CD14-positive monocyte (primary cell): ENCODE measurements at regions not wholly inside any gene's neighbourhood (a gene's known extent, or its start where the extent isn't known, plus 50 kb on each side); places are given as distances from the start of the nearest gene placed in this dataset.

Experiments
- DNase-seq, 3 donors: peaks; one replicate each; pipeline ENCODE4 v3.0.0-alpha.2; 2011 to 2022
- H2AFZ ChIP-seq: 2 replicates; pipeline ENCODE4 v1.6.0; 2012; ENCODE audit warnings: mild to moderate bottlenecking, low read depth, low read length, inconsistent platforms; ENCODE audit not compliant: insufficient read depth, poor library complexity, severe bottlenecking
- H3K27ac ChIP-seq, 2 donors: 1 replicate in 1 of 2; 2 replicates in 1 of 2; pipeline ENCODE4 v1.5.1; 2012 to 2013; ENCODE audit warnings: low read length in 2 of 2, control low read depth in 1 of 2, inconsistent platforms in 1 of 2, low read depth in 1 of 2, mild to moderate bottlenecking in 1 of 2
- H3K27me3 ChIP-seq, 2 donors: one replicate each; pipeline versions ENCODE4 v1.6.0 to v1.6.1; 2011 to 2013; ENCODE audit warnings: low read length in 2 of 2; ENCODE audit not compliant: control insufficient read depth in 2 of 2, insufficient read depth in 2 of 2
- H3K36me3 ChIP-seq, 2 donors: replicated peaks in 1 of 2; 1 replicate in 1 of 2; 2 replicates in 1 of 2; pipeline versions ENCODE4 v1.5.1 to v1.6.1; 2012 to 2013; ENCODE audit warnings: low read length in 2 of 2, control low read depth in 1 of 2, inconsistent platforms in 1 of 2, mild to moderate bottlenecking in 1 of 2; ENCODE audit not compliant: insufficient read depth in 2 of 2, control insufficient read depth in 1 of 2
- H3K4me1 ChIP-seq, 2 donors: 1 replicate in 1 of 2; 2 replicates in 1 of 2; pipeline versions ENCODE4 v1.5.1 to v1.6.1; 2012 to 2013; ENCODE audit warnings: low read length in 2 of 2, control low read depth in 1 of 2, inconsistent platforms in 1 of 2, mild to moderate bottlenecking in 1 of 2, moderate library complexity in 1 of 2; ENCODE audit not compliant: insufficient read depth in 2 of 2, control insufficient read depth in 1 of 2
- H3K4me2 ChIP-seq: replicated peaks from 2 replicates; pipeline ENCODE3; 2012; ENCODE audit warnings: low read length, moderate library complexity, mild to moderate bottlenecking; ENCODE audit not compliant: poor library complexity, severe bottlenecking; ENCODE audit errors: extremely low read depth
- H3K4me3 ChIP-seq, 3 experiments: fragments of 200-600 bp in 1 of 3; sonication (generic) in 1 of 3; replicated peaks in 1 of 3; 1 replicate in 2 of 3; 2 replicates in 1 of 3; pipeline ENCODE4 v1.5.1; 2011 to 2013; ENCODE audit warnings: low read length in 3 of 3, mild to moderate bottlenecking in 3 of 3, control low read depth in 2 of 3, low read depth in 2 of 3, inconsistent platforms in 1 of 3, moderate library complexity in 1 of 3
- H3K79me2 ChIP-seq: 2 replicates; pipeline ENCODE4 v1.6.0; 2012; ENCODE audit warnings: mild to moderate bottlenecking, control low read depth, inconsistent platforms, low read length, moderate library complexity; ENCODE audit not compliant: insufficient read depth
- H3K9ac ChIP-seq: 2 replicates; pipeline ENCODE4 v1.6.0; 2017; ENCODE audit warnings: low read length, mild to moderate bottlenecking; ENCODE audit not compliant: insufficient read depth, poor library complexity, severe bottlenecking
- H3K9me3 ChIP-seq, 2 donors: replicated peaks in 1 of 2; 1 replicate in 1 of 2; 2 replicates in 1 of 2; pipeline versions ENCODE4 v1.5.1 to v1.6.1; 2012 to 2013; ENCODE audit warnings: low read length in 2 of 2, control low read depth in 1 of 2; ENCODE audit not compliant: control insufficient read depth in 1 of 2, insufficient read depth in 1 of 2
- H4K20me1 ChIP-seq: 2 replicates; pipeline ENCODE4 v1.6.0; 2012; ENCODE audit warnings: mild to moderate bottlenecking, low read length, control low read depth, moderate library complexity; ENCODE audit not compliant: insufficient read depth
- H3K27ac Mint-ChIP-seq, 7 donors: one replicate each; pipeline ENCODE4 v1.8.0; 2020; ENCODE audit warnings: mild to moderate bottlenecking in 7 of 7, mixed read lengths in 7 of 7, moderate library complexity in 6 of 7, inconsistent platforms in 2 of 7
- H3K27me3 Mint-ChIP-seq, 3 donors: one replicate each; pipeline ENCODE4 v1.8.0; 2021 to 2022; ENCODE audit warnings: low read depth in 3 of 3, mild to moderate bottlenecking in 3 of 3, mixed read lengths in 3 of 3, moderate library complexity in 3 of 3, inconsistent platforms in 1 of 3
- H3K36me3 Mint-ChIP-seq, 2 donors: one replicate each; pipeline ENCODE4 v1.8.0; 2020; ENCODE audit warnings: mixed read lengths in 2 of 2, inconsistent platforms in 1 of 2, mild to moderate bottlenecking in 1 of 2
- H3K4me1 Mint-ChIP-seq: one replicate; pipeline ENCODE4 v1.8.0; 2020; ENCODE audit warnings: mild to moderate bottlenecking, mixed read lengths
- H3K4me3 Mint-ChIP-seq, 2 donors: one replicate each; pipeline ENCODE4 v1.8.0; 2020; ENCODE audit warnings: mild to moderate bottlenecking in 2 of 2, mixed read lengths in 2 of 2, moderate library complexity in 1 of 2
- H3K9me3 Mint-ChIP-seq, 7 donors: one replicate each; pipeline ENCODE4 v1.8.0; 2020 to 2022; ENCODE audit warnings: mixed read lengths in 7 of 7, mild to moderate bottlenecking in 6 of 7, moderate library complexity in 6 of 7, inconsistent platforms in 2 of 7
- WGBS: methylation state at CpG from one replicate; pipeline ENCODE4 v1.1.5; 2013; ENCODE audit warnings: missing lambda C conversion rate; ENCODE audit not compliant: insufficient coverage; 5-methylcytosine and 5-hydroxymethylcytosine counted together
- intact Hi-C, 2 donors: fragments of 100-400 bp; cut with micrococcal nuclease; formaldehyde crosslinking; loops; one replicate each; pipeline versions ENCODE4 v1.15.0 to v1.15.1; 2023
- TF ChIP-seq, protein P1 (sequence below): fragments of 200-600 bp; IDR thresholded peaks from one replicate; pipeline ENCODE4 v1.8.0; 2022; ENCODE audit warnings: antibody characterized with exemption, mild to moderate bottlenecking

DNA sequence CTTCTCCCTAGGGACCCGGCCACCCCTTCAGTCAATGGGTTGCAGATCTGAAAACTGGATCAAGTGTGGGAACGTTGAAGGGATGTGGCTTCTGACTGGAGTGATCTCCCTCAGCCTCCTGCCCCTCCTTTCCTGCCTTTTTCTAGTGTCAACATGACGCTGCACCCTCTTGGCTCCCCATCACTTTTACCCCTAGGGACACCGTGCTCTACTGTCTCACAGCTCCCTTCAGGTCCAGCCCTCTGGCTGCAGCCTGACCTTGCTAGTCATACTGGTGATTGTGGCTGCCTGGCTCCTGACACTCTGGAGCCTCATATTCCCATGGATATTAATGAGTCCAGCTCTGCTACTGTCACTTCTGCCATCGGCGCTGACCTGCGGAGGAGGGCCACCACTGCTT lies 51.5 kb upstream of the RASSF3 start:
- Histone ChIP-seq H3K4me1 (peaks cover 18 to 20% of the 10 kb centered on the region in 2 donors), H3K36me3 (no peaks in the 10 kb centered on the region), H3K4me3 (no peak overlapping the region), H3K79me2 (no peaks in the 10 kb centered on the region), H3K9ac (no peak overlapping the region), H3K27me3 (no peaks in the 10 kb centered on the region), H3K9me3 (no peaks in the 10 kb centered on the region), H4K20me1 (no peaks in the 10 kb centered on the region), H3K4me2 (no peak overlapping the region), H3K27ac (no peak overlapping the region), H2AFZ (no peak overlapping the region)
- H3K27ac Mint-ChIP-seq: peak overlapping the region in 1 of 7 donors; percentile 72
- H3K36me3 Mint-ChIP-seq: no peaks in the 10 kb centered on the region
- WGBS: 100% methylated on average over 5 of the region's 7 CpGs
- intact Hi-C loops: loop anchor here in 1 of 2 donors (5.0 kb wide), 1 partner anchor 54 kb away; the partner anchor contains the start of gene RASSF3
- H3K9me3 Mint-ChIP-seq: no peaks in the 10 kb centered on the region
- TF ChIP-seq, protein P1, sequence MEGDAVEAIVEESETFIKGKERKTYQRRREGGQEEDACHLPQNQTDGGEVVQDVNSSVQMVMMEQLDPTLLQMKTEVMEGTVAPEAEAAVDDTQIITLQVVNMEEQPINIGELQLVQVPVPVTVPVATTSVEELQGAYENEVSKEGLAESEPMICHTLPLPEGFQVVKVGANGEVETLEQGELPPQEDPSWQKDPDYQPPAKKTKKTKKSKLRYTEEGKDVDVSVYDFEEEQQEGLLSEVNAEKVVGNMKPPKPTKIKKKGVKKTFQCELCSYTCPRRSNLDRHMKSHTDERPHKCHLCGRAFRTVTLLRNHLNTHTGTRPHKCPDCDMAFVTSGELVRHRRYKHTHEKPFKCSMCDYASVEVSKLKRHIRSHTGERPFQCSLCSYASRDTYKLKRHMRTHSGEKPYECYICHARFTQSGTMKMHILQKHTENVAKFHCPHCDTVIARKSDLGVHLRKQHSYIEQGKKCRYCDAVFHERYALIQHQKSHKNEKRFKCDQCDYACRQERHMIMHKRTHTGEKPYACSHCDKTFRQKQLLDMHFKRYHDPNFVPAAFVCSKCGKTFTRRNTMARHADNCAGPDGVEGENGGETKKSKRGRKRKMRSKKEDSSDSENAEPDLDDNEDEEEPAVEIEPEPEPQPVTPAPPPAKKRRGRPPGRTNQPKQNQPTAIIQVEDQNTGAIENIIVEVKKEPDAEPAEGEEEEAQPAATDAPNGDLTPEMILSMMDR: no peak
- no peak overlapping the region for H3K4me3 Mint-ChIP-seq
- peaks cover 0 to 2% (median 2%) of the 10 kb centered on the region in 3 donors for H3K27me3 Mint-ChIP-seq
- DNase-seq: no peak
- peaks cover 17% of the 10 kb centered on the region for H3K4me1 Mint-ChIP-seq

DNA sequence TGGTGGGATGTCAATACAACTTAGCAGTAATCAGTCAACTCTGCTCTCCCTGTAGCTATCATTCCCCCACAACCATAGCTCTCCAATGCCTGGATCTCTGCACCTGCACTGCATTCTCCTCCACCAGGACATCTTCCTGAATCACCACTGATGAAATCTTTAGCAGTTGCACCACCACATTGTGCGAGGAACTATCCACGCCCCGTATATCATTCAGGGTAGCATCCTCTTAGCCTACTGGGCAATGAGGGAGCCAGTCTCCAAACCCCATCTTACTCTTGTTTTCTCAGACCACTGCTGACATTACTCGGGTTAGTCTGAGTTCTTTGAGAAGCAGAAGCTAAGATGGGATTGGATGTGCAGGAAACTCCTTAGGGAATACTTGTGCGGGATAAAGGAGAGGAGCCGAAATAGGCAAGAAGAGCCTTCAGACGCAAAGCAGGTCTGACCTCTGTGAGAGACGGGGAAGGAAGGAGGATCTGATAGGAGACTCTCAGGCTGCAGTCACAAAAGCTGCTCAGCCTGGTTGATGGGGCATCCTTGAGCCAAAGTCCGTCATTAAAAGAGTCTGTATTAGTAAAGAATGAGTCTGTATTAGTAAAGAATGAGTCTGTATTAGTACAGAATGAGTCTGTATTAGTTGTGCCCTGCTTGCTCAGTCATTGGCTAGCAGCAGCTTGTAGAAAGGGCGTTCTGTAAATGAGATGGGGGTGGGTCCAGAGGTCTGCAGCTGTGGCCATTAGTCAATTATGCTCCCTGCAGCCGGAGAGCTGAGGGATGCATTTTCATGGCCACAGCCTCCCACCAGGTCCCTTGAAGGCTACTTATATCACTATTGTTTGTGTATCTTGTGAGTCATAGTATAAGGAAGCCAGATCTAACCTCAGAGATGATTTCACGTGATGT lies 49.6 kb upstream of the RASSF3 start:
- Histone ChIP-seq H3K4me3 (no peak overlapping the region), H2AFZ (no peak overlapping the region), H3K27me3 (no peaks in the 10 kb centered on the region), H3K9me3 (no peaks in the 10 kb centered on the region), H4K20me1 (no peaks in the 10 kb centered on the region), H3K79me2 (no peaks in the 10 kb centered on the region), H3K27ac (no peak overlapping the region), H3K4me1 (peaks cover 18 to 20% of the 10 kb centered on the region in 2 donors), H3K9ac (no peak overlapping the region), H3K36me3 (no peaks in the 10 kb centered on the region), H3K4me2 (no peak overlapping the region)
- Mint-ChIP-seq H3K27me3 (peaks cover 0 to 3% (median 0%) of the 10 kb centered on the region in 3 donors), H3K4me3 (peak overlapping the region in 1 of 2 donors; percentile 67), H3K9me3 (no peaks in the 10 kb centered on the region), H3K27ac (peak overlapping the region; percentile 51 to 85 (median 70)), H3K36me3 (no peaks in the 10 kb centered on the region), H3K4me1 (peaks cover 17% of the 10 kb centered on the region)
- TF ChIP-seq, protein P1: no peak
- intact Hi-C loops: no loop called here
- peak; percentile 50 to 70 (median 52) for DNase-seq
- 76% methylated on average over 7 of the region's 12 CpGs for WGBS
